ENCODE measurements at regions not wholly inside any gene's neighbourhood (a gene's known extent, or its start where the extent isn't known, plus 50 kb on each side); places are given as distances from the start of the nearest gene placed in this dataset.

DNA sequence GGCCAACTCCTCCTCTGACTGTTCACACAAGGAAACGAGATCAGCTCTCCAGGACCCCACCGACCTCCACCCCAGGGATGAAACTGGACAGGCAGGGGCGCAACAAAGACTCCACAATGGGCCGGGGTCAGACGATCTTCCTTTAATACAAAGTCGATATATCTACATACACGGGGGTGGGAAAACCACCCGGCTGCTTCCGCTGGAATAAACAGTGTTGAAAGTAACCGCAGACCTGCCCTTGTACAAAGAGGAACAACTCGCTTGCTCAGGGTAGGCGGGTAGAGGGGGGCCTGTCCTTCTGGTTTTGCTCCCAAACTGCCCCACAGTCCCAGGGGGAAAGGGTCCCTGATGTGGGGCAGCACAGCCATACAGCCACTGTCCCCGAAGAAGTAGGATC is 135.2 kb downstream of the PTPRS start:
- TF ChIP-seq, protein P1, sequence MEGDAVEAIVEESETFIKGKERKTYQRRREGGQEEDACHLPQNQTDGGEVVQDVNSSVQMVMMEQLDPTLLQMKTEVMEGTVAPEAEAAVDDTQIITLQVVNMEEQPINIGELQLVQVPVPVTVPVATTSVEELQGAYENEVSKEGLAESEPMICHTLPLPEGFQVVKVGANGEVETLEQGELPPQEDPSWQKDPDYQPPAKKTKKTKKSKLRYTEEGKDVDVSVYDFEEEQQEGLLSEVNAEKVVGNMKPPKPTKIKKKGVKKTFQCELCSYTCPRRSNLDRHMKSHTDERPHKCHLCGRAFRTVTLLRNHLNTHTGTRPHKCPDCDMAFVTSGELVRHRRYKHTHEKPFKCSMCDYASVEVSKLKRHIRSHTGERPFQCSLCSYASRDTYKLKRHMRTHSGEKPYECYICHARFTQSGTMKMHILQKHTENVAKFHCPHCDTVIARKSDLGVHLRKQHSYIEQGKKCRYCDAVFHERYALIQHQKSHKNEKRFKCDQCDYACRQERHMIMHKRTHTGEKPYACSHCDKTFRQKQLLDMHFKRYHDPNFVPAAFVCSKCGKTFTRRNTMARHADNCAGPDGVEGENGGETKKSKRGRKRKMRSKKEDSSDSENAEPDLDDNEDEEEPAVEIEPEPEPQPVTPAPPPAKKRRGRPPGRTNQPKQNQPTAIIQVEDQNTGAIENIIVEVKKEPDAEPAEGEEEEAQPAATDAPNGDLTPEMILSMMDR (optimal IDR thresholded peaks at IDR 0.05 in 1 of 3, IDR thresholded peaks at IDR 0.05 in 1 of 3, conservative IDR thresholded peaks at IDR 0.05 in 1 of 3; ENCODE audit: extremely low read depth in 1 of 3, insufficient read depth in 2 of 3, low read length in 3 of 3), result no peak
- no peak for TF ChIP-seq EZH2 (IDR thresholded peaks at IDR 0.05; ENCODE audit: low read length)
